ENCODE measurements at regions not wholly inside any gene's neighbourhood (a gene's known extent, or its start where the extent isn't known, plus 50 kb on each side); places are given as distances from the start of the nearest gene placed in this dataset.

- Histone ChIP-seq H3K27ac (no peak overlapping the region), H3K36me3 (no peaks in the 10 kb centered on the region), H3K4me1 (no peaks in the 10 kb centered on the region), H3K4me3 (no peak overlapping the region), H3K27me3 (no peaks in the 10 kb centered on the region), H3K9me3 (peaks cover 0 to 4% (median 0%) of the 10 kb centered on the region in 4 donors)
- TF ChIP-seq EP300 (IDR thresholded peaks at IDR 0.05) (no peak), POLR2A (IDR thresholded peaks at IDR 0.05) (no peak)
- no peak for DNase-seq (ENCODE audit: low spot score in 2 of 2)
- 63 to 64% methylated on average over 2 of the region's 2 CpGs for WGBS, 2 donors
Observed at GRCh38 chr14:62364161-62364560, 601.9 kb downstream of the SNAPC1 start.

DNA sequence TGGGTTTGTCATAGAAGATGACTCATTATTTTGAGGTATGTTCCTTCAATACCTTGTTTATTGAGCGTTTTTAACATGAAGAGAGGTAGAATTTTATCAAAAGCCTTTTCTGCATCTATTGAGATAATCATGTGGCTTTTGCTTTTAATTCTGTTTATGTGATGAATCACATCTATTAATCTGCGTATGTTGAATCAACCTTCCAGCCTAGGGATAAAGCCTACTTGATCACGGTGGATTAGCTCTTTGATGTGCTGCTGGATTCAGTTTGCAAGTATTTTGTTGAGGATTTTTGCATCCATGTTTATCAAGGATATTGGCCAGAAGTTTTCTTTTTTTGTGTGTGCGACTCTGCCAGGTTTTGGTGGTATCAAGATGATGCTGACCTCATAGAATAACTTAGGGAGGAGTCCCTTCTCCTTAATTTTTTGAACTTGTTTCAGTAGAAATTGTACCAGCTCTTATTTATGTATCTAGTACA lies 602.6 kb downstream of the SNAPC1 start:
- Histone ChIP-seq H3K9me3 (peaks cover 0 to 4% (median 0%) of the 10 kb centered on the region in 4 donors), H3K27me3 (no peaks in the 10 kb centered on the region), H3K4me3 (no peak overlapping the region), H3K27ac (no peak overlapping the region), H3K4me1 (no peaks in the 10 kb centered on the region), H3K36me3 (no peaks in the 10 kb centered on the region)
- no peak for TF ChIP-seq EP300 (IDR thresholded peaks at IDR 0.05)
- TF ChIP-seq POLR2A (IDR thresholded peaks at IDR 0.05), result no peak
- TF ChIP-seq, protein P1, sequence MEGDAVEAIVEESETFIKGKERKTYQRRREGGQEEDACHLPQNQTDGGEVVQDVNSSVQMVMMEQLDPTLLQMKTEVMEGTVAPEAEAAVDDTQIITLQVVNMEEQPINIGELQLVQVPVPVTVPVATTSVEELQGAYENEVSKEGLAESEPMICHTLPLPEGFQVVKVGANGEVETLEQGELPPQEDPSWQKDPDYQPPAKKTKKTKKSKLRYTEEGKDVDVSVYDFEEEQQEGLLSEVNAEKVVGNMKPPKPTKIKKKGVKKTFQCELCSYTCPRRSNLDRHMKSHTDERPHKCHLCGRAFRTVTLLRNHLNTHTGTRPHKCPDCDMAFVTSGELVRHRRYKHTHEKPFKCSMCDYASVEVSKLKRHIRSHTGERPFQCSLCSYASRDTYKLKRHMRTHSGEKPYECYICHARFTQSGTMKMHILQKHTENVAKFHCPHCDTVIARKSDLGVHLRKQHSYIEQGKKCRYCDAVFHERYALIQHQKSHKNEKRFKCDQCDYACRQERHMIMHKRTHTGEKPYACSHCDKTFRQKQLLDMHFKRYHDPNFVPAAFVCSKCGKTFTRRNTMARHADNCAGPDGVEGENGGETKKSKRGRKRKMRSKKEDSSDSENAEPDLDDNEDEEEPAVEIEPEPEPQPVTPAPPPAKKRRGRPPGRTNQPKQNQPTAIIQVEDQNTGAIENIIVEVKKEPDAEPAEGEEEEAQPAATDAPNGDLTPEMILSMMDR (IDR thresholded peaks at IDR 0.05), result no peak
- 61 to 65% methylated on average over 4 of the region's 4 CpGs for WGBS, 2 donors
- no peak for DNase-seq (ENCODE audit: low spot score in 2 of 2)

- Histone ChIP-seq H3K9me3 (no peaks in the 10 kb centered on the region), H3K27me3 (no peaks in the 10 kb centered on the region), H3K4me3 (no peak overlapping the region), H3K4me1 (no peaks in the 10 kb centered on the region), H3K36me3 (no peaks in the 10 kb centered on the region), H3K27ac (no peak overlapping the region)
- TF ChIP-seq POLR2A (IDR thresholded peaks at IDR 0.05), result no peak
- TF ChIP-seq, protein P1 (IDR thresholded peaks at IDR 0.05), result no peak
- no peak for TF ChIP-seq EP300 (IDR thresholded peaks at IDR 0.05)
- DNase-seq (ENCODE audit: low spot score in 2 of 2), result no peak
Observed at GRCh38 chr14:62369919-62370560, 607.8 kb downstream of the SNAPC1 start.

- no peak for DNase-seq (ENCODE audit: low spot score in 2 of 2)
- Histone ChIP-seq H3K27ac (no peak overlapping the region), H3K4me1 (no peaks in the 10 kb centered on the region), H3K27me3 (no peaks in the 10 kb centered on the region), H3K9me3 (peaks cover 0 to 6% (median 0%) of the 10 kb centered on the region in 4 donors), H3K36me3 (no peaks in the 10 kb centered on the region), H3K4me3 (no peak overlapping the region)
- TF ChIP-seq EP300 (IDR thresholded peaks at IDR 0.05), result no peak
- TF ChIP-seq, protein P1 (IDR thresholded peaks at IDR 0.05), result no peak
- TF ChIP-seq POLR2A (IDR thresholded peaks at IDR 0.05), result no peak
Observed at GRCh38 chr14:62373944-62374343, 611.7 kb downstream of the SNAPC1 start.

- TF ChIP-seq POLR2A (IDR thresholded peaks at IDR 0.05) (no peak), EP300 (IDR thresholded peaks at IDR 0.05) (no peak)
- TF ChIP-seq, protein P1 (IDR thresholded peaks at IDR 0.05), result no peak
- Histone ChIP-seq H3K27ac (no peak overlapping the region), H3K4me3 (no peak overlapping the region), H3K27me3 (no peaks in the 10 kb centered on the region), H3K36me3 (no peaks in the 10 kb centered on the region), H3K9me3 (peaks cover 0 to 6% (median 0%) of the 10 kb centered on the region in 4 donors), H3K4me1 (no peaks in the 10 kb centered on the region)
- no peak for DNase-seq (ENCODE audit: low spot score in 2 of 2)
- 76 to 79% methylated on average over 2 of the region's 2 CpGs for WGBS, 2 donors
Observed at GRCh38 chr14:62378057-62378456, 615.8 kb downstream of the SNAPC1 start.
